ENCODE measurements at regions not wholly inside any gene's neighbourhood (a gene's known extent, or its start where the extent isn't known, plus 50 kb on each side); places are given as distances from the start of the nearest gene placed in this dataset.
"Not testable (repeated sequence)": the region's sequence is repeated elsewhere in the genome, so short reads cannot be mapped to it uniquely, and the experiment has no call there.

DNA sequence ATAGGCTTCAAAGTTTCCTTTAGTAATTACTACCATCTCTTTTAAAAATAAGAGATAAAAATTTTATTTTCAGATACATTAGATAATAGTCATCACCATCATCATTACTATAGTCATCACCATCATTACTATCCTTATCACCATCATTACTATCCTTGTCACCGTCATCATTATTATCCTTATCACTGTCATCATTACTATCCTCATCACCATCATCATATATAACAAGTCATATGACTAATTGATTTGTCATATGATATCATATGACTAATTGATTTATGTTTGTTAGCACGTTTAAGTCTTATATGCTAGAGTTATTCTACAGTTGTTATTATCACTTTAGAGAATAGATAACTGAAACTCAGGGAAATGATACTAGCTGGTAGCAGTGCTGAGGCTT, 382.1 kb upstream of the CDH18 start:
- no peak for DNase-seq (ENCODE audit: low spot score)

- DNase-seq (ENCODE audit: low spot score) = no peak
These were observed 381.5 kb upstream of the CDH18 start for GRCh38 chr5:20369518-20369885.

- no peak for DNase-seq (ENCODE audit: low spot score)
These were observed 380.8 kb upstream of the CDH18 start for GRCh38 chr5:20368571-20369517.

DNA sequence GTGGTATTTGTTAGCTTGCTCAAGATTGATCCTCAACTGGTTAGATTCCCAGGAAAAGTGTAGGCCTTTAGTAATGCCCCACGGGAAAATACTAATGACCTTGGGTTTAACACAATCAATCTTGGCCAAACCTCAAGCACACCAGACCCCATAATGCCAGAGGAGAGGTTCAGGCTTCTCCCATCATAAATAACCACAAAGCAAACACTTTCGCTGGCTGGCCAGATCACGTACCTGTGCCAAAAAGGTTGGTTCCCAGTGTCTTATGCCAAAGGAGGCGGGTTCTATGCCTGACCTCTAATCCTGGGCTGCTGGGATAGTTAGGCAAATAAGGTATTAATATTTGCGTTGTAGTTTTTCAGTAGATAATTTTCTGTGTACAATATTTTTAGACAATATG, 379.2 kb upstream of the CDH18 start:
- no peak for DNase-seq (ENCODE audit: low spot score)

DNA sequence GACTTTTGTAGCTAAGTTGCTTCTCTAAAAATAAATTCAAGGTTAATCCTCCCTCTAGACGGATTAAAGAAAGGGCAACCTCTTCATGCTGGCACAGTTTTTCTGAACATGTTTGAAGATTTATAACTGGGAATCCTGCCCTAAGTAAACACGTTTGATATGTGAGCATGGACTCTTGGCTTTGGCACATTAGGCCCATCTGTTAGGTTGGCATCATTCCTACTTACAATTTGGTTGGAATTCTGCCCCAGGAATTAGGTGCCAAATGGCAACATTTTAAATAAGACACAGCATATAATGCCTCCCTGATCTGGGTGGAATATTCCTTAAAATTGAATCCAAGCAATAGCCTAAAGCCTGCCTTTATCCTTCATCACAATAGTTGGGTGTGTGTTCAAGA, 372.3 kb upstream of the CDH18 start:
- DNase-seq (ENCODE audit: low spot score) = no peak

- no peak for DNase-seq (ENCODE audit: low spot score)
These were observed 371.4 kb upstream of the CDH18 start for GRCh38 chr5:20359377-20359776.

- DNase-seq (ENCODE audit: low spot score) = no peak
These were observed 365.5 kb upstream of the CDH18 start for GRCh38 chr5:20353499-20353898.

- no peak for DNase-seq (ENCODE audit: low spot score)
These were observed 363.8 kb upstream of the CDH18 start for GRCh38 chr5:20351849-20352248.

GRCh38 chr5:20348321-20348720, 360.3 kb upstream of the CDH18 start:
- DNase-seq (ENCODE audit: low spot score) = no peak

DNA sequence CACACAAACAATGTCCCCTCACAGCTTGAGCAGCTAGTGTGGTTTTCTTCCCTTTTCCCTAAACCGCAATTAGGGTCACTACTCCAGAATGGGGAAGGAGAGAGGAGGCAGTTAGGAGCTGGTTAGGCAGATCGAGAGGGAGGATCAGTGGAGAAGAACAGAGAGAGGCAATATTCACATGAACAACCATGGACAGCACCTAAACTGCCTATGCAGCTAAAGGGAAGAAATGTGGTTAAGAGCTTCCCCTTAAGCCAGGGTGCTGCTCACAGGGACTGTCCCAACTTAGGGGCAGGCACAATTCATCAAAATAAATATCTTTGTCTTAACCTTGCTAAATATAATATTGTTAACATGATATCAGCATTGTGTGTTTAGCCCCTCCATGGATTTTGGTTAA, 359.3 kb upstream of the CDH18 start:
- no peak for DNase-seq (ENCODE audit: low spot score)

- DNase-seq (ENCODE audit: low spot score) = no peak
These were observed 352.1 kb upstream of the CDH18 start for GRCh38 chr5:20340126-20340525.

DNA sequence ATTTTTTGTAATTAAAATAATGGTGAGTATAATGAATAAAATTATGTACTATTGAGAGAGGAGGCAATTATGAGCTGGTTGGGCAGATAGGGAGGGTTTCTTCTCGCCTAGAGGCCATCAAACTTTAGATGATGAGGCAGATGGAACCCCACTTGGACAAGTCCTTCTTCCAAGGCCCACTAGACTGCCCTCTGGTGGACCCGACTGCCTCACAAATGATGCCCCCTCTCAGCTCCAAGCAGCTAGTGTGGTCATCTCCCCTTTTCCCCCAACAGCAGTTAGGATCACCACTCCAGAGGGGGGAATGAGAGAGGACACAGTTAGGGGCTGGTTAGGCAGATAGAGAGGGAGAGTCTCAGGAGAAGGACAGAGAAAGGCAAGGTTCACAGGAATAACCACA, 348.0 kb upstream of the CDH18 start:
- DNase-seq (ENCODE audit: low spot score) = no peak

DNA sequence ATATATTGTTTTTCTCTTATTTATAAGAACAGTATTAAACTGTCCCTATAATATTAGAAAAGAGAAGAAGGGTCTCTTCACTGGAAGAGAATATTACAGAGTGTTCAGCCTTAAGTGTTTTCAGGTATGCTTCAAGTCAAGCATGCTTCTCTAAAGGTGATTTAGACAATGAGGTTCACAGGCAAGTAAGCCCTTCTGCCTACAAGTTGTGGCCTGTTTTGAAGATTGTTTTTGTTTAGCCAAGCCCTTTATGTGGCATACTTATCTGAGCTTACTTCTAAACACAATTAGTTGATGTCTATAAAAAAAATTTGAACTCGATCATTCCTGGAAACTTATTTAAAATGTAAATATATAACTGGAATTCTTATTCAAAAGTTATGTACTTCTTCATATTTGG, 343.8 kb upstream of the CDH18 start:
- no peak for DNase-seq (ENCODE audit: low spot score)

DNA sequence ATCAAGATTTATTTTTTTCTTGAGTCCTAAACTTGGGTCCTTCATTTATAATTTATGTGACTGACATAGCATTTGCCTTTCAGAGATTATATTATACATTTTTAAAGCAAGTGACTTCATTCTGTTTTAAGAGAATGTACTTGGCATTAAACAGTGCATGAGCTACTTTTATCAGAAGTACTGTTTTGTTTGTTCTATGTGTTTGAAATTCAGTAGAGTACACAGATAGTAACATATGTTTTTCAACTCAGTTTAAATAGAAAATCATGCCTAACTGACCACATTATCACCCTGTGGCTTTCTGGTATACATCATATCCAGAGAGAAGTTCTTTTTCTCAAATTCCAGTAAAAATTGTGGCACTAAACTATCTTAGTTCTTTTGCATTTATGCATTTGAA, 335.3 kb upstream of the CDH18 start:
- no peak for DNase-seq (ENCODE audit: low spot score)

- DNase-seq (ENCODE audit: low spot score) = no peak
These were observed 319.4 kb upstream of the CDH18 start for GRCh38 chr5:20307391-20307790.

DNA sequence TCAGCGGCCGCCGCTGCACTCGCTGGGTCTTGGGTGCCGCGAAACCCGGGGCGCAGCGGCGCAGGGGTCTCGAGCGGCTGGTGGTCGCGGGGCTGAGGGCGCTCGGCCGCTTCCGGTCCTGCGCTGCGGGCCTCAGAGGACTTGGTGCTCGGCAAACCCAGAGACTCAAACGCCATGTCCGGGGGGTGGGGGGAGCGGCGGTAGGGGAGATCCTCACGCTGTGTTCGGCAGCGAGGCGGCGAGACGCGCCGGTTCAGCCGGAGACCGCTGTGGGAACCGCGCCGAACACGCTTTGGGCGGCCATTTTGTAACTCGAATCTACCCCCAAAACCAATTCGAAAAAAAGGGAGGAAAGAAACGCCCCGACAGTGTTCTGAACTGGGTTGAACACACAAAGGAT, 317.5 kb upstream of the CDH18 start:
- DNase-seq (ENCODE audit: low spot score) = no peak

- not testable (repeated sequence) for DNase-seq (ENCODE audit: low spot score)
These were observed 316.6 kb upstream of the CDH18 start for GRCh38 chr5:20304570-20304969.

DNA sequence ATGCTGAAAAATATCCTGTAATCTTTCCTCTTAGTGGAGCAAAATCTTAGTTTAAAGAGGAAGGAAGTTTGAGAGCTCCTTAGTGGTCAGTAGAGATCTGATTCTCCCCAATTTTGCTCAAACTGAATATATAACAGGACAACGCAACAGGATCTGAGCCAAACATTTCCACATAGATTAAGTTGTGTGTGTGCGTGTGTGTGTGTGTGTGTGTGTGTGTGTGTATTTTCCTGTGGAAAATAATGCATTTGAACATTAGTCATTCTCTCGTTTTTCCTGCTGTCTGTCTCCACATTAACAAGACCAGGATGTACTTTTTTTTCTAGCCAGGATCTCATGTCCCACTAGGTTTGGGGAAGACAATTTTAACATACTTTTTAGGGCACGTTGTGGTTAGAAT, 312.1 kb upstream of the CDH18 start:
- peak; percentile 66 for DNase-seq (ENCODE audit: low spot score)

DNA sequence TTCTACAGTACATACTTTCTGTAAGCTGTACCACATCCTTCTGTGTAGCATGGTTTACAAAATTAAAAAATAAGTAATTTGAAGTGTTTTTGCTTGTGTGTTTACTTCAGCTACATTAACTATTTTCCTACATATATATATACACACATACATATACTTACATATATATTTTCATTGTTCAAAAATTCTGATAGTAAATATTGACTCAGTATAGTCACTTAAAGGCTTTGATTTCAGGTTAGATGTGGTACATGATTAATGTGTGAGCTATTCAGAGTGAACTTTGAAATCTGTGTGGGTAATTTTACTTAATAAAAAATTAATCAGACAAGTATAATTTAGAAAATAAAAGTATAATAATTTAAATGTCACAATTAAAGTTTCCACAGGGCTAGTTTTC, 306.7 kb upstream of the CDH18 start:
- no peak for DNase-seq (ENCODE audit: low spot score)

DNA sequence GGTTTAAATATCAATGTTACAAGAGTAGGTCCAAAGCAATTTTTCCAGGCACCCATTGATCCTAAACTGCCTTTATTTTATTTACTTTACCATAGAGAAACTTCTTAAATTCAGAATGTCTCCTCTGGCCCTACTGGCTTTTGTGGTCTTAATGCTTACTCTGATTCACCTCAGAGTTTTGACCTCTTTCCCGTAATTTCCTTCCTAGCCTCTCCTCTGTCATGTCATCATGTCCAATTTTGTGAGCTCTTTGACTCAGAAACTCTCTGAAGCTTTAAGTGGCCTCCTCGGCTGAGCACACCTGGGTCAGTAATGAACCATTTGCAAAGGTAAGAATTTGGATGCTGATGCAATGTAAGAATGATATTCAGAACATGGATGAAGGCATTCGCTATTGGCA, 303.8 kb upstream of the CDH18 start:
- no peak for DNase-seq (ENCODE audit: low spot score)

DNA sequence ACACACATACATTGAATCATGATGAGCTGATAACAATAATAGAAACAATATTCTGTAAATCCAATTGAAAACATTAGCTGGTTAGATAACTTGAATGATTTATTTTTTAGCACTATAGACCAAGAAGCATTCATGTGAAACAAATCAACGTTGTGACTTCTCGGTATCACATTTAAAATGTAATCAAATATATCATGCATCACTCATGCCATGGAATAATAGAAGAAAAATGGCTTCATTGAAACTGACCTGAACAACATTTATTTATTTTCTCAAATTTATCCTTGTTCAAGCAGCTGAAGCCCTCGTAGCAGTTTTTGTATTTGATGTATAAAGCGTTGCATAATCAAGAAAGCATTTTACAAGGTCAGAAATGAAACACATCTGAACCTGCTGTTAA, 299.6 kb upstream of the CDH18 start:
- DNase-seq (ENCODE audit: low spot score) = no peak

- DNase-seq (ENCODE audit: low spot score) = peak; percentile 84
These were observed 298.5 kb upstream of the CDH18 start for GRCh38 chr5:20286512-20286911.

DNA sequence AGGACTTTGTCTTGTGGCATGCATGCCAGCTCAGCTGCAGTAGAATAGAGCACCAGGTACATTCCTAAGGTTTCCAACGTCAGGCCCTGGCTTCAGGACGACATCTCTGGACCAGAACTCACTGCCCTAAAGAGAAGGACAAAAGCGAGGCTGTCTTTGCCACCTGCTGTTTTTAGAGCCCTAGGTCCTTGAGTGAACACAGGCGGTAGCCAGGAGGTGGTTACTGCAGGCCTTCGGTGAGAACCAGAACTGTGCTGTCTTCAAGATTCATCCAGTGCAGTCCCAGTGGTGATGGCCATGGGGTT, 288.9 kb upstream of the CDH18 start:
- DNase-seq (ENCODE audit: low spot score) = no peak

All from kidney capillary endothelial cell (primary cell).